Ovary (tissue), 7 donors: ENCODE measurements at regions not wholly inside any gene's neighbourhood (a gene's known extent, or its start where the extent isn't known, plus 50 kb on each side); places are given as distances from the start of the nearest gene placed in this dataset.

Source experiments
- DNase-seq, 5 donors: peaks; one replicate each; pipeline ENCODE4 v3.0.0-alpha.2; 2019 to 2020
- H3K27ac ChIP-seq, 2 donors: fragments of 200-600 bp; one replicate each; pipeline versions ENCODE4 v1.5.1 to v1.8.0; 2019 to 2022
- H3K27me3 ChIP-seq: fragments of 200-600 bp; one replicate; pipeline ENCODE4 v1.8.0; 2022
- H3K36me3 ChIP-seq: fragments of 200-600 bp; sonication (generic); one replicate; pipeline ENCODE4 v1.5.1; 2019
- H3K4me1 ChIP-seq: one replicate; pipeline ENCODE4 v1.8.1; 2013; ENCODE audit warnings: mild to moderate bottlenecking, moderate library complexity; ENCODE audit not compliant: insufficient read depth
- H3K4me3 ChIP-seq: fragments of 200-600 bp; sonication (generic); one replicate; pipeline ENCODE4 v1.5.1; 2017
- H3K9me3 ChIP-seq, 2 donors: fragments of 200-600 bp in 1 of 2; sonication (generic) in 1 of 2; one replicate each; pipeline versions ENCODE4 v1.5.1 to v1.8.1; 2013 to 2019; ENCODE audit warnings: mild to moderate bottlenecking in 1 of 2, moderate library complexity in 1 of 2
- CTCF ChIP-seq, 3 donors: fragments of 450-650 bp in 2 of 3; fragments of 200-600 bp in 1 of 3; IDR thresholded peaks; one replicate each; pipeline versions ENCODE4 v1.5.1 to v1.8.0; 2016 to 2022; ENCODE audit warnings: antibody characterized with exemption in 3 of 3, mild to moderate bottlenecking in 1 of 3
- EP300 ChIP-seq: sonication (generic); formaldehyde crosslinking; IDR thresholded peaks from one replicate; pipeline ENCODE4 v1.6.1; 2017; ENCODE audit warnings: antibody characterized with exemption
- POLR2A ChIP-seq: fragments of 450-650 bp; IDR thresholded peaks from one replicate; pipeline ENCODE4 v1.6.1; 2017; ENCODE audit warnings: antibody characterized with exemption, mild to moderate bottlenecking, moderate library complexity
- WGBS, 3 donors: extraction: QIAGEN DNeasy Blood & Tissue Kit in 1 of 3; methylation state at CpG; one replicate each; pipeline versions ENCODE4 v1.1.5 to v1.1.7; 2013 to 2017; 5-methylcytosine and 5-hydroxymethylcytosine counted together
- intact Hi-C, 4 donors: fragments of 100-400 bp; cut with DNase I; formaldehyde crosslinking; loops; one replicate each; pipeline versions ENCODE4 v1.11.0 to v1.15.1; 2022 to 2023
- donor health status: DM: no; HTN: no; CAD: no; lungs with moderate emphysema.
- donor health status: DM: no; HTN: no; CAD: no.
- donor health status: Bipolar disorder and iron deficiency.
- donor health status: DM: no; HTN: no; CAD: no.
- donor health status: DM: yes; HTN: yes; CAD: no.

- TF ChIP-seq POLR2A (no peak), CTCF (IDR thresholded peaks at IDR 0.05) (no peak), EP300 (no peak)
- WGBS, 3 donors: 69 to 85% (median 74%) methylated on average over 1 of the region's 1 CpG
- Histone ChIP-seq H3K27ac (no peak overlapping the region), H3K27me3 (no peaks in the 10 kb centered on the region), H3K9me3 (no peaks in the 10 kb centered on the region), H3K4me1 (no peaks in the 10 kb centered on the region), H3K36me3 (no peaks in the 10 kb centered on the region), H3K4me3 (no peak overlapping the region)
- intact Hi-C loops: no loop called here
- no peak for DNase-seq
Observed at GRCh38 chr16:5826332-5826731, 728.7 kb upstream of the EEF2KMT start.

GRCh38 chr16:5820472-5820871, 722.9 kb upstream of the EEF2KMT start:
- H3K4me3 ChIP-seq: no peak overlapping the region
- no peaks in the 10 kb centered on the region for H3K27me3 ChIP-seq
- no peak overlapping the region for H3K27ac ChIP-seq
- intact Hi-C loops: no loop called here
- 75 to 87% (median 78%) methylated on average over 13 of the region's 13 CpGs for WGBS, 3 donors
- TF ChIP-seq CTCF (IDR thresholded peaks at IDR 0.05) (no peak), POLR2A (no peak), EP300 (no peak)
- no peak for DNase-seq
- H3K36me3 ChIP-seq: no peaks in the 10 kb centered on the region
- no peaks in the 10 kb centered on the region for H3K4me1 ChIP-seq
- no peaks in the 10 kb centered on the region for H3K9me3 ChIP-seq

GRCh38 chr16:5815570-5816237, 718.1 kb upstream of the EEF2KMT start:
- TF ChIP-seq EP300: no peak
- TF ChIP-seq POLR2A: no peak
- no peak for TF ChIP-seq CTCF (IDR thresholded peaks at IDR 0.05)
- intact Hi-C loops: no loop called here
- no peaks in the 10 kb centered on the region for H3K4me1 ChIP-seq
- H3K27me3 ChIP-seq: no peaks in the 10 kb centered on the region
- no peaks in the 10 kb centered on the region for H3K36me3 ChIP-seq
- 62 to 75% (median 63%) methylated on average over 6 of the region's 6 CpGs for WGBS, 3 donors
- no peak overlapping the region for H3K4me3 ChIP-seq
- no peak for DNase-seq
- H3K9me3 ChIP-seq: peaks cover 0 to 3% of the 10 kb centered on the region in 2 donors
- no peak overlapping the region for H3K27ac ChIP-seq

GRCh38 chr16:5801396-5801795, 703.8 kb upstream of the EEF2KMT start:
- H3K9me3 ChIP-seq: peaks cover 0 to 7% of the 10 kb centered on the region in 2 donors
- intact Hi-C loops: no loop called here
- H3K4me1 ChIP-seq: no peaks in the 10 kb centered on the region
- H3K36me3 ChIP-seq: no peaks in the 10 kb centered on the region
- 87 to 89% (median 88%) methylated on average over 8 of the region's 8 CpGs for WGBS, 3 donors
- no peak for DNase-seq
- TF ChIP-seq POLR2A (no peak), CTCF (IDR thresholded peaks at IDR 0.05) (no peak), EP300 (no peak)
- H3K4me3 ChIP-seq: no peak overlapping the region
- no peak overlapping the region for H3K27ac ChIP-seq
- no peaks in the 10 kb centered on the region for H3K27me3 ChIP-seq
